NOMO-1 treated with dmso at 0.1 percent for 144 hours (cell line): ENCODE measurements at regions not wholly inside any gene's neighbourhood (a gene's known extent, or its start where the extent isn't known, plus 50 kb on each side); places are given as distances from the start of the nearest gene placed in this dataset.

Experiments used
- DNase-seq: peaks from one replicate; lab custom pipeline; 2025; ENCODE audit not compliant: unreplicated experiment; lab: John Stamatoyannopoulos, UW

GRCh38 chrX:30951003-30951402, 61.9 kb upstream of the TAB3 start:
- no peak for DNase-seq

GRCh38 chrX:30950391-30950790, 61.3 kb upstream of the TAB3 start:
- DNase-seq, result no peak

GRCh38 chrX:30949554-30949953, 60.5 kb upstream of the TAB3 start:
- DNase-seq, result no peak

GRCh38 chrX:30948626-30949025, 59.6 kb upstream of the TAB3 start:
- no peak for DNase-seq

- DNase-seq, result no peak
Measured at GRCh38 chrX:30948051-30948450, 59.0 kb upstream of the TAB3 start.

- no peak for DNase-seq
Measured at GRCh38 chrX:30943984-30944383, 54.9 kb upstream of the TAB3 start.

- no peak for DNase-seq
Measured at GRCh38 chrX:30941898-30942297, 52.8 kb upstream of the TAB3 start.

GRCh38 chrX:30939928-30940327, 50.9 kb upstream of the TAB3 start:
- no peak for DNase-seq
